ENCODE measurements at regions not wholly inside any gene's neighbourhood (a gene's known extent, or its start where the extent isn't known, plus 50 kb on each side); places are given as distances from the start of the nearest gene placed in this dataset.

- TF ChIP-seq, protein P1, sequence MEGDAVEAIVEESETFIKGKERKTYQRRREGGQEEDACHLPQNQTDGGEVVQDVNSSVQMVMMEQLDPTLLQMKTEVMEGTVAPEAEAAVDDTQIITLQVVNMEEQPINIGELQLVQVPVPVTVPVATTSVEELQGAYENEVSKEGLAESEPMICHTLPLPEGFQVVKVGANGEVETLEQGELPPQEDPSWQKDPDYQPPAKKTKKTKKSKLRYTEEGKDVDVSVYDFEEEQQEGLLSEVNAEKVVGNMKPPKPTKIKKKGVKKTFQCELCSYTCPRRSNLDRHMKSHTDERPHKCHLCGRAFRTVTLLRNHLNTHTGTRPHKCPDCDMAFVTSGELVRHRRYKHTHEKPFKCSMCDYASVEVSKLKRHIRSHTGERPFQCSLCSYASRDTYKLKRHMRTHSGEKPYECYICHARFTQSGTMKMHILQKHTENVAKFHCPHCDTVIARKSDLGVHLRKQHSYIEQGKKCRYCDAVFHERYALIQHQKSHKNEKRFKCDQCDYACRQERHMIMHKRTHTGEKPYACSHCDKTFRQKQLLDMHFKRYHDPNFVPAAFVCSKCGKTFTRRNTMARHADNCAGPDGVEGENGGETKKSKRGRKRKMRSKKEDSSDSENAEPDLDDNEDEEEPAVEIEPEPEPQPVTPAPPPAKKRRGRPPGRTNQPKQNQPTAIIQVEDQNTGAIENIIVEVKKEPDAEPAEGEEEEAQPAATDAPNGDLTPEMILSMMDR (IDR thresholded peaks at IDR 0.05), result no peak
- Histone ChIP-seq H3K4me1 (no peaks in the 10 kb centered on the region), H3K4me3 (no peak overlapping the region), H3K36me3 (no peaks in the 10 kb centered on the region), H3K27ac (no peak overlapping the region), H3K27me3 (ENCODE audit: low read depth) (no peaks in the 10 kb centered on the region), H3K9me3 (no peaks in the 10 kb centered on the region)
- intact Hi-C loops (cut with DNase I), result no loop called here
- ATAC-seq (no peak), DNase-seq (no peak)
Measured at GRCh38 chr4:129429581-129430320, 333.8 kb downstream of the C4orf33 start.

DNA sequence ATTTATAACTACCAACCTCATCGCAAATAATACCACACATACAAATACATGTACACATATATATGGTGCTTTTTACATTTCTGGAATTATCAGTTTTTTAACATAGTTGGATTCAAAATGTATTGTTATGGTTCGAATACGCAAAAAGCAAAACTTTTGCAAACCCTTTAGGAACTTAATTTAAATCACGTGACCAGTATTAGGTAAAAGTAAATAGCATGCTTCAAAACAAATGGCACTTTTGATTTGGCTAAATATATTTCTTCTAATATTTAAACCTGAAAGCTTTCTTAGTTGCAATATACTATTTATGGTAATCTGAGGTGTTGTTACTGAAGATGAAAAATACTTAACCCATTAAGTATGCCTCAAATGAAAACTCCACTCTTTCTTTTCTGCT is 341.4 kb downstream of the C4orf33 start:
- TF ChIP-seq, protein P1 (IDR thresholded peaks at IDR 0.05), result no peak
- intact Hi-C loops (cut with DNase I), result no loop called here
- ATAC-seq (no peak), DNase-seq (no peak)
- H3K4me1 ChIP-seq, result no peaks in the 10 kb centered on the region
- no peaks in the 10 kb centered on the region for H3K27me3 ChIP-seq (ENCODE audit: low read depth)
- H3K36me3 ChIP-seq, result no peaks in the 10 kb centered on the region
- H3K4me3 ChIP-seq, result no peak overlapping the region
- H3K27ac ChIP-seq, result no peak overlapping the region
- no peaks in the 10 kb centered on the region for H3K9me3 ChIP-seq

- Histone ChIP-seq H3K4me1 (no peaks in the 10 kb centered on the region), H3K36me3 (no peaks in the 10 kb centered on the region), H3K4me3 (no peak overlapping the region), H3K27me3 (ENCODE audit: low read depth) (no peaks in the 10 kb centered on the region), H3K27ac (no peak overlapping the region), H3K9me3 (no peaks in the 10 kb centered on the region)
- intact Hi-C loops (cut with DNase I), result no loop called here
- TF ChIP-seq, protein P1 (IDR thresholded peaks at IDR 0.05), result no peak
- ATAC-seq, result no peak
- DNase-seq, result no peak
Measured at GRCh38 chr4:129438456-129438981, 342.6 kb downstream of the C4orf33 start.

DNA sequence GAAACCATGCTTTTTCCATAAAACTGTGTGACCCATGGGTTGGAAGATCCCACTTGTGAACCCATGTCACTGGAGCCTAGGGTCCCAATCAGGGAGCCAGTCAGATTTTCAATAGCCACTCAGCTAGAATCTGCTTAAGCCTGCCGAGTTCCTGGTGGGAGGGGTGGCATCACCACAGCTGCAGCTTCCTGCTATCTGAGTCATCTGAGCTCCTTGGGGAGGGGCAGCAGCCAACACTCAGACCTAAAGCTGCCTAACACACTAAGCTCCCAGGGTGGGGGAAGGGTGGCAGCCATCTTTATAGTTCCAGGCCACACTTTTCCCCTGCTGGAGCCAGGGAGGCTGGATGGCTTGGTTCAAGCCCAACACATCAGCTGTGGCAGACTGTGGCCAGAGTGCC is 350.1 kb downstream of the C4orf33 start:
- Histone ChIP-seq H3K4me1 (no peaks in the 10 kb centered on the region), H3K9me3 (no peaks in the 10 kb centered on the region), H3K27ac (no peak overlapping the region), H3K27me3 (ENCODE audit: low read depth) (no peaks in the 10 kb centered on the region), H3K36me3 (no peaks in the 10 kb centered on the region), H3K4me3 (no peak overlapping the region)
- TF ChIP-seq, protein P1 (IDR thresholded peaks at IDR 0.05), result no peak
- ATAC-seq (no peak), DNase-seq (peak; percentile 14)
- intact Hi-C loops (cut with DNase I), result no loop called here

- H3K9me3 ChIP-seq, result no peaks in the 10 kb centered on the region
- TF ChIP-seq, protein P1 (IDR thresholded peaks at IDR 0.05), result no peak
- intact Hi-C loops (cut with DNase I), result no loop called here
- H3K4me3 ChIP-seq, result no peak overlapping the region
- no peaks in the 10 kb centered on the region for H3K36me3 ChIP-seq
- H3K27ac ChIP-seq, result no peak overlapping the region
- ATAC-seq (no peak), DNase-seq (no peak)
- no peaks in the 10 kb centered on the region for H3K4me1 ChIP-seq
- H3K27me3 ChIP-seq (ENCODE audit: low read depth), result no peaks in the 10 kb centered on the region
Measured at GRCh38 chr4:129453524-129454200, 357.7 kb downstream of the C4orf33 start.

Measured in lower lobe of right lung (tissue), 2 donors.